HG03060 (cell line): ENCODE measurements at regions not wholly inside any gene's neighbourhood (a gene's known extent, or its start where the extent isn't known, plus 50 kb on each side); places are given as distances from the start of the nearest gene placed in this dataset.

ENCODE experiments used
- ATAC-seq: cut with Tn5 transposase; IDR thresholded peaks from one replicate; pipeline ENCODE4 v1.9.1; 2021; ENCODE audit warnings: low read depth, moderate number of reproducible peaks; ENCODE audit not compliant: unreplicated experiment

GRCh38 chr2:204104811-204105210 lies 168.2 kb downstream of the ICOS start:
- ATAC-seq, result no peak

- no peak for ATAC-seq
These were observed 171.8 kb downstream of the ICOS start for GRCh38 chr2:204108330-204108751.

- ATAC-seq, result no peak
These were observed 172.3 kb downstream of the ICOS start for GRCh38 chr2:204108781-204109295.

- no peak for ATAC-seq
These were observed 173.1 kb downstream of the ICOS start for GRCh38 chr2:204109681-204110080.

GRCh38 chr2:204110338-204110741 lies 173.8 kb downstream of the ICOS start:
- ATAC-seq, result peak; percentile 91

DNA sequence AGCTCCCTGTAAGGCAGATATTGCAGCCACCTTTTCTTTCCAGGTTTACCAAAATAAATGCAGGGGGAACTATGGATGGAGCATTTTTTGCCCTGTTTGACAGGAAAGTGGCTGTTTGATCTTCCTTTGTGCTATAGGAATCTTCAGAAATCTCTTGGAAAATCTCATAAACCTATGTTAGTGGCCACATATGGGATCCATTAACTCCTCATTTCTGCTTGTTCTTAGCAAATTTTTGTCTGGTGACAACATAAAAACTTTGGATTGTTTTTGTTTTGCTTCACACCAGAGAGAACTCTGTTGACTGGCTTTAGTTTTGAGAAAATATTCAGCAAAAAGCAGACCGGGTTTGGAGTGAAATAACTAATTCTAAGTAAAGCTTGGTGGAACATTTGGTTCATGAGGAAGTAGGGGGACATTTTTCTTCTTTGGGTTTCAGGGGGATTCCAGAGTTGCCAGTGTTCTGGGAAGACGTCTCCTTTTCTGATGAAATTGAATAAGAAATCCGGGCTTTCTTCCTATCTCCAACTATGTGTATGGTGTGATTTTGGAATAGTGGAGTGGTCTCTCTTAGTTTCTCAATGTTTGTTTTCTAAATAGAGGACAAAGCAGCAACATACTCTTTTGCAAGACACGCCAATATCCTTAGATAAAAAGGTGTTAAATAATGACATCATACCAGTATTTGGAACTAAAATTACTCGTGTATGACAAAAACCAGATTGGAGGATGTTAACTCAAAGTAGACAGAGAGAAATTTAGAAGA lies 174.4 kb downstream of the ICOS start:
- ATAC-seq, result no peak

GRCh38 chr2:204112084-204112770 lies 175.7 kb downstream of the ICOS start:
- ATAC-seq, result no peak

DNA sequence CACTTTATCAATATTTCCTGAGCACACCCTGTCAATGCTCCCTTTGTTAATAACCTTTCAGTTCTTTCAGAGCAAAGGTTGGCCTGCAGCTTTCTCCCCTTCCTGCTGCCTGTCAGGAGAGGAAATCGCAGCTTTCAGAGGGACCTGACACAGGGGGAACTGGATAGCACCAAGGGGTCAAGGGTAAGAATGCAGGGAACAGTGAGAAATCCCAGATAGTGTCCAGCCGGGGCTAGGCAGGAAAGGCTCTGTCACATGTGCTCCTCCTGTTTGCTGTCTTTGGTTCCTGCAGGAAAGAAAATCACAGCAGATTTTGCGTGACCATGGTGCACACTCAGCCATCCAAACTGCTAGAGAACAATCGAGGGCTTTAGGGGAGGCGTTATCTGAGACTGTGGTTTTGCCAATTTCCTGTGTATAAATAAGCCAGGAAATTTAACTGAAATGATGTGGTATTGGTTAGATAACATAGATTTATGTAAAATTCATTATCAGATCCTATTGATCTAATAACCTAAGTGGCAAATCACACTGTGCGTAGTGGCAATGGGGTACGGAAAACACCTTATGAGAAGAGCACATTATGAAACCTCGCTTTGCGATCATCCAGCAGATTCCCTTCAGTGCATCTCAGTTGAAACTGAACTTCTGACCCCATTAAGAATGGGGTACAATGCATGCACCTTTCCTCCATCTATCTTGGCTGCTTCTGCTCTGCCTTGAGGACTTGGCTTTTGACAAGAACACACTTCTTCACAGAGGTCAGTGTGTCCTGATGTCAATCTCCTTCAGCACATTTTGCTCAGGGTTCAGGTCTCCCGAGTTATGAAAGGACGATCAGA lies 178.0 kb downstream of the ICOS start:
- ATAC-seq, result no peak

DNA sequence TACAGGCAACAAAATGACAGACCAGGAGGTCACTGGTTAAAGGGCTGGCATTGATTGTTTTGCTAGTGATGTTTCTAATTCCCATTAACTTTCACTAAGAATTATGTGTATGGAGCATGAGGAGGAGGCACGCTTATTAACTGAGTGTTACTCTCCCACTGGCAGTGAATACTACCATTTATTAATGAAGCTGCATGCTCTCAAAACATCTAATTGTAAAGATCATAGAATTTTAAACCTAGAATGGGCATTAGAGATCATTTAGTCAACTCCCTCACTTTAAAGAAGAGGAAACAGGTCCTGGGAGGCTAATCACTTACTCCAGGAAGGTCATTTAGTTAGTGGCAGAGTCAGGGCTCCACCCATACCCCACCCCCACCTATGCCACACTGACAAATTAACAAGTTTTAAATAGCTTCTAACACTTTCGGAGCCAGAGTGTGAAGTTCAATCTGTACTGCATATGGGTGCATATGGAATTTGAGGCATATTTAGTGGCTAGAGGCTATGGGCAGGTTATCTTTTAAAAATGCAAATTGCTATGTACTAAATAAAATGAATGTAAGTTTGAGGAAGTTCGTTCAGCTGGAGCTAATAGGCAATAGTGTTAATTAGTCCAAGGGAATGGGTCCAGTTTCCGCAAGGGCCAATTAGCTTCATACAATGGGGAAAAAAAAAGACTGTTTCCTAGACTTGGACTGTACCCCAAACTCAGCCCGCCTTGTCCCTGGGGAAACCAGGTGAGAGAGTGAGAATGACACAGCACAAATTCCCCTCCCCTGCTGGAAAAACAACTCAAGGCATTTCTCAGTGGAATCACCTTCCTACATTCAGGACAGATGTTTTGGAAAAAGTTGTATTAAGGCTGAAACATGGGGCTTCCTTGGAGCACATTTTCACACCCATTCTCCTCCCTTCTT lies 178.8 kb downstream of the ICOS start:
- no peak for ATAC-seq

GRCh38 chr2:204116159-204116792 lies 179.7 kb downstream of the ICOS start:
- no peak for ATAC-seq

- no peak for ATAC-seq
These were observed 185.9 kb downstream of the ICOS start for GRCh38 chr2:204122425-204122824.

DNA sequence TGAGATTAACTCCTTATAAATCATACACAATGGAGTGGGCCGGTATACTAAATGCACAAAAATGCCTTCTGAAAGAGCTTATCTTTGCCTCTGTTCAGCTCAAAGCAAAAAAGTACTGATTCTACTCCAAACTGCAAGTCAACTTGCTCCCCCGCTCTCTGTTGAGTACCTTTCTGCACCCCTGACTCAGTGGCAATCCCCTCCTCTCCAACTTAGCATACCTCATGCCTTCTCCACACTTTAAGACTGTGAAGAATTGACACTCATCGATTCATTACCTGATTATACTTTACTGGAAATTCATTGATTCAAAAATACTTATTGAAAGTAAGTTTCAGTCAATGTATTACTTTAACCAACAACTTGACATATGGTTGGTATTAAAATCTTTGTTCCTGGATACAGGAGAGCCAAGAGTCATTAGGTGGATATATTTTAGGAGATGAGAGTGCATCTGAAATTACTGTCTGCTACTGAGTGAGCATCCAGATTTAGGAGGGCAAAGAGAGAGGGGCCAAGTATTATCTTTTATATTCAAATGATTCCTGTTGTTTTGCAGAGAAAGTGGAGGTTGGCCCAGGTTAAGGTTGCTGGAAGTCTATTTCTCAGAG lies 187.7 kb downstream of the ICOS start:
- no peak for ATAC-seq

DNA sequence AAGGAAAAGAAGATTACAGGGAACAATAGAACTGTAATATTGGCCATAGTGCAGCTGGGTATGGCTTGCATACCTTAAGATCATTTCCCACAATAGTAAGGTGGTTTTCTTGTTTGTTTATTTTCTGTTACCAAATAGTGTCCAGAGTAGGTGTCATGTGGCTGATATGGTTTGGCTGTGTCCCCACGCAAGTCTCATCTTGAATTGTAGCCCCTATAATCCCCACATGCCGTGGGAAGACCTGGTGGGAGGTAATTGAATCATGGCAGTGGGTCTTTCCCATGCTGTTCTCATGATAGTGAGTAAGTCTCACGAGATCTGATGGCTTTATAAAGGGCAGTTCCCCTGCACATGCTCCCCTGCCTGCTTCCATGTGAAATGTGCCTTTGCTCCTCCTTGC lies 190.1 kb downstream of the ICOS start:
- no peak for ATAC-seq

- ATAC-seq, result no peak
These were observed 190.7 kb downstream of the ICOS start for GRCh38 chr2:204127238-204127637.

GRCh38 chr2:204129591-204130294 lies 193.2 kb downstream of the ICOS start:
- no peak for ATAC-seq

DNA sequence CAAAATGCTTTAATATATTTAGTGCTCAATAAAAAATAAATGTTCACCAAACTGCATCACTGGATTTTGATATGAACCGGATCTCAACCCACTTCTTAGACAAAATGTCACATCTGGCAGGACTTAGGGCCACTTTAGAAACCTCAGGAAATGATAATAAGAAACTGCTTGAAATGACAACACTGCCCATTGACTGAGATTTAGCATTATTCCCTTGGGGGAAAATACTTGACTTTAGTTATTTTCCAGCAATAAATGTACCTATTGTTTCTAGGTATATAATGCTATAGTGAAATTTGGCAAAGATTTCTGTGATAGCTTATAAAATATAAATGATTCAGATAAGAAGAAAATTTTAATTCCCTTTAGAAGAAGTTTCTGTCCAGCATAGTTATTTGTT lies 195.1 kb downstream of the ICOS start:
- ATAC-seq, result no peak

GRCh38 chr2:204133476-204133875 lies 196.9 kb downstream of the ICOS start:
- no peak for ATAC-seq

DNA sequence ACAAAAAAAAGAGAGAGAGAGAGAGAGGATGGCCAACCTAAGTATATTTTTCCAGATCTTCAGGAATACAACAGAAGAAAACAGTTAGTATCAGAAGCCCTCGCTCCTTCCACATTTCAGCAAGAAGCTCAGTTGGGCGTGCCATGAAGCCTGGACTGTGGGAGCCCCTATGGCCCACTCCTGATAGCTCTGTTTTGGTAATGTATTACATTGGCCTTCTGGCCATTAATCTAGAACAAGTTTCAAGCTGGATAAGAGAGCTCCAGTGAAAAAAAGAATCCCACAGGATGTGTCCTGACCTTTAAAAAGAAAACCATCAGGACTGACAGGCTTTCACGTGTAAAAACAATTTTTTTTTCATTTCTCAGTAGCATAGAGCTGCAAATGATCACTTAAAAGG lies 197.9 kb downstream of the ICOS start:
- no peak for ATAC-seq
